ENCODE measurements at regions not wholly inside any gene's neighbourhood (a gene's known extent, or its start where the extent isn't known, plus 50 kb on each side); places are given as distances from the start of the nearest gene placed in this dataset.

DNA sequence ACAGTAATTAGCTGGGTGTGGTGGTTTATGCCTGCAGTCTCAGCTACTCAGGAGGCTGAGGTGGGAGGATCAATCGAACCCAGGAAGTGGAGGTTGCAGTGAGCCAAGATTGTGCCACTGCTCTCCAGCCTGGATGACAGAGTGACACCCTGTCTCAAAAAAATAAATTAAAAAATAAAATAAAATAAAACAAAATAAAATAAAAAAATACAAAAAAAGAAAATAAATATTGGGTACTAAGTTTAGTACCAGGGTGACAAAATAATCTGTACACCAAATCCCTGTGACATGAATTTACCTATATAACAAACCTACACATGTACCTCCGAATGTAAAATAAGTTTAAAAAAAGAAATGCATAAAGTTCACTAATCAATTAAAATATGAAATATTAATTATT lies 666.0 kb upstream of the CDH18 start:
- H3K36me3 ChIP-seq (replicated peaks; ENCODE audit: insufficient read depth, low read length): no peaks in the 10 kb centered on the region; the same call in 1 of the 2 replicates
- no peaks in the 10 kb centered on the region for H3K27me3 ChIP-seq (replicated peaks; ENCODE audit: insufficient read depth, low read length)
- H3F3A ChIP-seq (ENCODE audit: insufficient read depth, low read length): no peaks in the 10 kb centered on the region

DNA sequence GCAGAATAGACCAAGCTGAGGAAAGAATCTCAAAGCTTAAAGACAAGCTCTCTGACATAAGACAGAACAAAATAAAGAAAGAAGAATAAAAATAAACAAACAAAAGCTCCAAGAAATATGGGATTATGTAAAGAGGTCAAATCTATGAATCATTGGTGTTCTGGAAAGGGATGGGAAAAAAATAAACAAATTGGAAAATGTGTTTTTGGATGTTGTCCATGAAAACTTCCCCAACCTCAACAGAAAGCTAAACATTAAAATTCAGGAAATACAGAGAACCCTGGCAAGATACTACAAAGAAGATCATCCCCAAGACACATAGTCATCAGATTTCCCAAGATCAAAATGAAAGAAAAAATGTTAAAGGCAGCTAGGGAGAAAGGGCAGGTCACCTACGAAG lies 662.0 kb upstream of the CDH18 start:
- Histone ChIP-seq H3K4me2 (ENCODE audit: low read depth, low read length) (no peak overlapping the region), H3K27ac (ENCODE audit: low read length) (no peak overlapping the region), H3F3A (ENCODE audit: insufficient read depth, low read length) (no peaks in the 10 kb centered on the region), H3K9me3 (replicated peaks; ENCODE audit: insufficient read depth, low read length) (no peaks in the 10 kb centered on the region), H3K9me2 (replicated peaks; ENCODE audit: insufficient read depth, low read length) (no peaks in the 10 kb centered on the region), H3K36me3 (replicated peaks; ENCODE audit: insufficient read depth, low read length) (no peaks in the 10 kb centered on the region; the same call in 1 of the 2 replicates), H2AFZ (ENCODE audit: low read length) (no peak overlapping the region), H4K20me1 (ENCODE audit: insufficient read depth, low read length) (no peaks in the 10 kb centered on the region), H3K9ac (ENCODE audit: low read length) (no peak overlapping the region), H3K4me3 (ENCODE audit: low read length) (no peak overlapping the region), H3K4me1 (ENCODE audit: low read length) (no peaks in the 10 kb centered on the region), H3K27me3 (replicated peaks; ENCODE audit: insufficient read depth, low read length) (no peaks in the 10 kb centered on the region), H3K79me2 (ENCODE audit: low read length) (no peaks in the 10 kb centered on the region)
- no peak for DNase-seq
- no peak for TF ChIP-seq EZH2phosphoT487 (IDR thresholded peaks at IDR 0.05; ENCODE audit: low read length)
- no peak for TF ChIP-seq EZH2 (optimal IDR thresholded peaks at IDR 0.05; ENCODE audit: low read depth, low read length)
- TF ChIP-seq, protein P1, sequence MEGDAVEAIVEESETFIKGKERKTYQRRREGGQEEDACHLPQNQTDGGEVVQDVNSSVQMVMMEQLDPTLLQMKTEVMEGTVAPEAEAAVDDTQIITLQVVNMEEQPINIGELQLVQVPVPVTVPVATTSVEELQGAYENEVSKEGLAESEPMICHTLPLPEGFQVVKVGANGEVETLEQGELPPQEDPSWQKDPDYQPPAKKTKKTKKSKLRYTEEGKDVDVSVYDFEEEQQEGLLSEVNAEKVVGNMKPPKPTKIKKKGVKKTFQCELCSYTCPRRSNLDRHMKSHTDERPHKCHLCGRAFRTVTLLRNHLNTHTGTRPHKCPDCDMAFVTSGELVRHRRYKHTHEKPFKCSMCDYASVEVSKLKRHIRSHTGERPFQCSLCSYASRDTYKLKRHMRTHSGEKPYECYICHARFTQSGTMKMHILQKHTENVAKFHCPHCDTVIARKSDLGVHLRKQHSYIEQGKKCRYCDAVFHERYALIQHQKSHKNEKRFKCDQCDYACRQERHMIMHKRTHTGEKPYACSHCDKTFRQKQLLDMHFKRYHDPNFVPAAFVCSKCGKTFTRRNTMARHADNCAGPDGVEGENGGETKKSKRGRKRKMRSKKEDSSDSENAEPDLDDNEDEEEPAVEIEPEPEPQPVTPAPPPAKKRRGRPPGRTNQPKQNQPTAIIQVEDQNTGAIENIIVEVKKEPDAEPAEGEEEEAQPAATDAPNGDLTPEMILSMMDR (IDR thresholded peaks at IDR 0.05; ENCODE audit: low read length): no peak

More for the DNA sequence above, 666.0 kb upstream of the CDH18 start:
- Histone ChIP-seq H2AFZ (ENCODE audit: low read length) (no peak overlapping the region), H3K9me2 (replicated peaks; ENCODE audit: insufficient read depth, low read length) (no peaks in the 10 kb centered on the region), H3K4me1 (ENCODE audit: low read length) (no peaks in the 10 kb centered on the region), H4K20me1 (ENCODE audit: insufficient read depth, low read length) (no peaks in the 10 kb centered on the region), H3K79me2 (ENCODE audit: low read length) (no peaks in the 10 kb centered on the region), H3K9ac (ENCODE audit: low read length) (no peak overlapping the region), H3K4me2 (ENCODE audit: low read depth, low read length) (no peak overlapping the region), H3K27ac (ENCODE audit: low read length) (no peak overlapping the region), H3K4me3 (ENCODE audit: low read length) (no peak overlapping the region), H3K9me3 (replicated peaks; ENCODE audit: insufficient read depth, low read length) (no peaks in the 10 kb centered on the region)
- TF ChIP-seq EZH2phosphoT487 (IDR thresholded peaks at IDR 0.05; ENCODE audit: low read length) (no peak), EZH2 (optimal IDR thresholded peaks at IDR 0.05; ENCODE audit: low read depth, low read length) (no peak)
- TF ChIP-seq, protein P1 (IDR thresholded peaks at IDR 0.05; ENCODE audit: low read length): no peak
- DNase-seq: no peak

DNA sequence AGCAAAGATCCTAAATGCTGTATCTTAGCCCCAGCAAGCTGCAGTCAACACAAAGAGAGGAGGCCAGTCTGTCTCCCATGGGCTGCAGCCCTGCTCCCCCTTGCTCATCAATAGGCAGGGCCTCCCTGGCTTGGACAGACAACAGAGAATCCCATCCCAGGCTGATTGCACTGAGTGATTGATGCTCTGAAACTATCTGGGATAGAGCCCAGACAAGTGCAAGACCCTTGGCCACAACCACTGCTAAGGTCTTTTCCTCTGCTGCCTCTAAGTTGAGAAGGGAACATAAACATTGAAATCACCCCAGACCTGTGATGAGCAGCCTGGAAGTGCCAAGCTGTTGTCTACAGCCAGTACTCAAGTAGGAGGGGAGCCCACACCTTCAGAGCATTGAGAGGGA lies 661.0 kb upstream of the CDH18 start:
- no peak for DNase-seq
- Histone ChIP-seq H3K27ac (ENCODE audit: low read length) (no peak overlapping the region), H4K20me1 (ENCODE audit: insufficient read depth, low read length) (no peaks in the 10 kb centered on the region), H3K9ac (ENCODE audit: low read length) (no peak overlapping the region), H3K4me1 (ENCODE audit: low read length) (no peaks in the 10 kb centered on the region), H3K9me3 (replicated peaks; ENCODE audit: insufficient read depth, low read length) (no peaks in the 10 kb centered on the region), H3K36me3 (replicated peaks; ENCODE audit: insufficient read depth, low read length) (no peaks in the 10 kb centered on the region), H3K27me3 (replicated peaks; ENCODE audit: insufficient read depth, low read length) (no peaks in the 10 kb centered on the region), H3K79me2 (ENCODE audit: low read length) (no peaks in the 10 kb centered on the region), H3K4me3 (ENCODE audit: low read length) (no peak overlapping the region), H3K9me2 (replicated peaks; ENCODE audit: insufficient read depth, low read length) (no peaks in the 10 kb centered on the region), H3F3A (ENCODE audit: insufficient read depth, low read length) (no peaks in the 10 kb centered on the region), H2AFZ (ENCODE audit: low read length) (no peak overlapping the region), H3K4me2 (ENCODE audit: low read depth, low read length) (no peak overlapping the region)
- TF ChIP-seq EZH2 (optimal IDR thresholded peaks at IDR 0.05; ENCODE audit: low read depth, low read length) (no peak), EZH2phosphoT487 (IDR thresholded peaks at IDR 0.05; ENCODE audit: low read length) (no peak)
- TF ChIP-seq, protein P1 (IDR thresholded peaks at IDR 0.05; ENCODE audit: low read length): no peak

Data from MM.1S (cell line).